ENCODE measurements at regions not wholly inside any gene's neighbourhood (a gene's known extent, or its start where the extent isn't known, plus 50 kb on each side); places are given as distances from the start of the nearest gene placed in this dataset.
A peak's percentile ranks its signal among the peaks of the same experiment; 100 is the strongest.

- H3K4me1 ChIP-seq: peaks cover 0 to 12% (median 0%) of the 10 kb centered on the region in 3 donors
- no peaks in the 10 kb centered on the region for H3K9me3 ChIP-seq
- no peak for ATAC-seq
- TF ChIP-seq, protein P1, sequence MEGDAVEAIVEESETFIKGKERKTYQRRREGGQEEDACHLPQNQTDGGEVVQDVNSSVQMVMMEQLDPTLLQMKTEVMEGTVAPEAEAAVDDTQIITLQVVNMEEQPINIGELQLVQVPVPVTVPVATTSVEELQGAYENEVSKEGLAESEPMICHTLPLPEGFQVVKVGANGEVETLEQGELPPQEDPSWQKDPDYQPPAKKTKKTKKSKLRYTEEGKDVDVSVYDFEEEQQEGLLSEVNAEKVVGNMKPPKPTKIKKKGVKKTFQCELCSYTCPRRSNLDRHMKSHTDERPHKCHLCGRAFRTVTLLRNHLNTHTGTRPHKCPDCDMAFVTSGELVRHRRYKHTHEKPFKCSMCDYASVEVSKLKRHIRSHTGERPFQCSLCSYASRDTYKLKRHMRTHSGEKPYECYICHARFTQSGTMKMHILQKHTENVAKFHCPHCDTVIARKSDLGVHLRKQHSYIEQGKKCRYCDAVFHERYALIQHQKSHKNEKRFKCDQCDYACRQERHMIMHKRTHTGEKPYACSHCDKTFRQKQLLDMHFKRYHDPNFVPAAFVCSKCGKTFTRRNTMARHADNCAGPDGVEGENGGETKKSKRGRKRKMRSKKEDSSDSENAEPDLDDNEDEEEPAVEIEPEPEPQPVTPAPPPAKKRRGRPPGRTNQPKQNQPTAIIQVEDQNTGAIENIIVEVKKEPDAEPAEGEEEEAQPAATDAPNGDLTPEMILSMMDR (IDR thresholded peaks at IDR 0.05): no peak
- TF ChIP-seq POLR2A (IDR thresholded peaks at IDR 0.05) (no peak), EP300 (IDR thresholded peaks at IDR 0.05) (no peak), POLR2AphosphoS5 (IDR thresholded peaks at IDR 0.05) (no peak)
- no peak overlapping the region for H3K27ac ChIP-seq
- H3K27me3 ChIP-seq: no peaks in the 10 kb centered on the region
- H3K4me3 ChIP-seq: no peak overlapping the region
- no peaks in the 10 kb centered on the region for H3K36me3 ChIP-seq
- 58 to 70% methylated on average over 1 of the region's 1 CpG for WGBS, 2 donors (ENCODE audit: low coverage in 1 of 2)
These were observed 441.6 kb downstream of the CETN3 start for GRCh38 chr5:89967771-89968444.

DNA sequence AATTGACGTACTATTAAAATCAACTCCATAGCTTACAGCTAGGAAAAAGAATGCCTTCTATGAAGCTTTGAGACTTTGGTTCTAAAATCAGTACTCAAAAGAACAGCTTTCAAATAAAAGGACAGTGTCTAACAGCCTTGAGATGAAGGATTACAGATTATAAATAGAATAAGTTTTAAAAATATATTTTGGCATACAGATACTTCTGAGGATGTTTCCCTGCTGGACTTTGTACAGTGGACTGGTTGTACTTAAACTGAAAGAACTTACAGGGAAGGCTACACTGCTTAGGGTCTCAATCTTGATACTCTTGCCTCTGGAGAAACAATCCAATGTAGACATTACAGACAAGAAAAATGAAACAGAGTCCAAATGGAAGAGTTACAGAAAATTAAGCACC lies 452.7 kb downstream of the CETN3 start:
- Histone ChIP-seq H3K27me3 (no peaks in the 10 kb centered on the region), H3K9me3 (no peaks in the 10 kb centered on the region), H3K4me3 (no peak overlapping the region), H3K36me3 (no peaks in the 10 kb centered on the region), H3K4me1 (peaks cover 0 to 18% (median 0%) of the 10 kb centered on the region in 3 donors), H3K27ac (peak overlapping the region in 1 of 4 donors; percentile 35)
- WGBS, 2 donors (ENCODE audit: low coverage in 1 of 2): 21 to 50% methylated on average over 1 of the region's 1 CpG
- ATAC-seq: no peak
- TF ChIP-seq EP300 (IDR thresholded peaks at IDR 0.05) (no peak), POLR2A (IDR thresholded peaks at IDR 0.05) (no peak), POLR2AphosphoS5 (IDR thresholded peaks at IDR 0.05) (no peak)
- TF ChIP-seq, protein P1 (IDR thresholded peaks at IDR 0.05): no peak

- H3K36me3 ChIP-seq: no peaks in the 10 kb centered on the region
- TF ChIP-seq EP300 (IDR thresholded peaks at IDR 0.05): no peak
- TF ChIP-seq POLR2AphosphoS5 (IDR thresholded peaks at IDR 0.05): no peak
- TF ChIP-seq, protein P1 (IDR thresholded peaks at IDR 0.05): no peak
- TF ChIP-seq POLR2A (IDR thresholded peaks at IDR 0.05): no peak
- WGBS, 2 donors (ENCODE audit: low coverage in 1 of 2): 83 to 100% methylated on average over 2 to 4 of the region's 4 CpGs
- no peak for ATAC-seq
- H3K4me1 ChIP-seq: peaks cover 0 to 18% (median 0%) of the 10 kb centered on the region in 3 donors
- no peaks in the 10 kb centered on the region for H3K27me3 ChIP-seq
- no peak overlapping the region for H3K4me3 ChIP-seq
- H3K9me3 ChIP-seq: no peaks in the 10 kb centered on the region
- no peak overlapping the region for H3K27ac ChIP-seq
These were observed 454.6 kb downstream of the CETN3 start for GRCh38 chr5:89954916-89955315.

GRCh38 chr5:89951876-89952275 lies 457.7 kb downstream of the CETN3 start:
- Histone ChIP-seq H3K4me3 (no peak overlapping the region), H3K36me3 (no peaks in the 10 kb centered on the region), H3K27me3 (no peaks in the 10 kb centered on the region), H3K27ac (no peak overlapping the region), H3K9me3 (no peaks in the 10 kb centered on the region), H3K4me1 (peaks cover 0 to 16% (median 0%) of the 10 kb centered on the region in 3 donors)
- ATAC-seq: no peak
- 39 to 40% methylated on average over 2 of the region's 2 CpGs for WGBS, 2 donors (ENCODE audit: low coverage in 1 of 2)
- no peak for TF ChIP-seq POLR2A (IDR thresholded peaks at IDR 0.05)
- TF ChIP-seq, protein P1 (IDR thresholded peaks at IDR 0.05): no peak
- TF ChIP-seq EP300 (IDR thresholded peaks at IDR 0.05): no peak
- TF ChIP-seq POLR2AphosphoS5 (IDR thresholded peaks at IDR 0.05): no peak

DNA sequence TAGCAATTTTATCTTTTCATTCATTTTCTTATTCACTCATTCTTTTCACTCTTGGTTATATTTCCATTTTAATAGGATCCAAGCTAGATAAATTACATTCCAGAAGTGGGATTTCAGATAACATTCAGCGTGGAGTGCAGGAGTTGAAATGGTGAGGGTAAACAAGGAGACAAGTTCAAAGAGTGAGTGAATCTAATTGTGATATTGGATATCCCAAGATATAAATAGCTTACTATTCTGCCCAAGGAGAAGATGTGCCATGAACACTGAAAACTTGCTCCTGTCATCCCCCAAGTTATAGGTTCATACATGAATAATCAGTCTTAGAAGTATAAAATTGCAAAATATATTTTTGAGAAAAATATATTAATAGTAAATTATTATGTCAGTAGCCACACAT lies 459.3 kb downstream of the CETN3 start:
- Histone ChIP-seq H3K36me3 (no peaks in the 10 kb centered on the region), H3K4me1 (peaks cover 0 to 8% (median 0%) of the 10 kb centered on the region in 3 donors), H3K27me3 (no peaks in the 10 kb centered on the region), H3K4me3 (no peak overlapping the region), H3K9me3 (no peaks in the 10 kb centered on the region), H3K27ac (no peak overlapping the region)
- no peak for ATAC-seq
- 81% methylated on average over 1 of the region's 1 CpG; no CpG with 5 or more reads in 1 of the 2 donors for WGBS, 2 donors (ENCODE audit: low coverage in 1 of 2)
- no peak for TF ChIP-seq POLR2AphosphoS5 (IDR thresholded peaks at IDR 0.05)
- no peak for TF ChIP-seq POLR2A (IDR thresholded peaks at IDR 0.05)
- TF ChIP-seq, protein P1 (IDR thresholded peaks at IDR 0.05): no peak
